Testis (tissue), 2 donors: ENCODE measurements at regions not wholly inside any gene's neighbourhood (a gene's known extent, or its start where the extent isn't known, plus 50 kb on each side); places are given as distances from the start of the nearest gene placed in this dataset.

Experiments
- DNase-seq: peaks from one replicate; pipeline ENCODE4 v3.0.0-alpha.2; 2019
- H3K27ac ChIP-seq, 2 donors: fragments of 200-600 bp; sonication (generic); one replicate each; pipeline ENCODE4 v1.5.1; 2019
- H3K27me3 ChIP-seq: fragments of 200-600 bp; sonication (generic); one replicate; pipeline ENCODE4 v1.5.1; 2019
- H3K36me3 ChIP-seq: fragments of 200-600 bp; sonication (generic); one replicate; pipeline ENCODE4 v1.5.1; 2017; ENCODE audit warnings: low read depth; ENCODE audit errors: missing control alignments
- H3K4me1 ChIP-seq: fragments of 200-600 bp; sonication (generic); one replicate; pipeline ENCODE4 v1.5.1; 2019
- H3K4me3 ChIP-seq, 2 donors: fragments of 200-600 bp; sonication (generic); one replicate each; pipeline ENCODE4 v1.5.1; 2017 to 2019
- H3K9me3 ChIP-seq: fragments of 200-600 bp; sonication (generic); one replicate; pipeline ENCODE4 v1.5.1; 2017
- CTCF ChIP-seq, 3 experiments: fragments of 450-650 bp in 2 of 3; fragments of 200-600 bp in 1 of 3; sonication (generic) in 1 of 3; IDR thresholded peaks; one replicate each; pipeline ENCODE4 v1.5.1; 2016 to 2019; ENCODE audit warnings: antibody characterized with exemption in 3 of 3, mild to moderate bottlenecking in 2 of 3, moderate library complexity in 1 of 3
- POLR2A ChIP-seq: fragments of 450-650 bp; IDR thresholded peaks from one replicate; pipeline ENCODE4 v1.6.1; 2017; ENCODE audit warnings: antibody characterized with exemption, mild to moderate bottlenecking, moderate library complexity
- WGBS, 2 donors: methylation state at CpG; one replicate each; pipeline ENCODE4 v1.1.5; 2018; 5-methylcytosine and 5-hydroxymethylcytosine counted together
- intact Hi-C: fragments of 100-400 bp; cut with DNase I; formaldehyde crosslinking; loops from one replicate; pipeline ENCODE4 v1.15.1; 2023; ENCODE audit warnings: low total_unique reads

GRCh38 chr15:95647531-95648277 lies 682.8 kb upstream of the NR2F2 start:
- WGBS, 2 donors, result 77 to 92% methylated on average over 10 of the region's 10 CpGs
- TF ChIP-seq CTCF (IDR thresholded peaks at IDR 0.05) (no peak), POLR2A (no peak)
- Histone ChIP-seq H3K4me3 (no peak overlapping the region), H3K4me1 (no peaks in the 10 kb centered on the region), H3K36me3 (no peaks in the 10 kb centered on the region), H3K9me3 (no peaks in the 10 kb centered on the region), H3K27ac (no peak overlapping the region), H3K27me3 (no peaks in the 10 kb centered on the region)
- DNase-seq, result no peak
- intact Hi-C loops, result no loop called here

GRCh38 chr15:95653361-95653805 lies 677.1 kb upstream of the NR2F2 start:
- H3K27me3 ChIP-seq, result no peaks in the 10 kb centered on the region
- TF ChIP-seq POLR2A, result no peak
- TF ChIP-seq CTCF (IDR thresholded peaks at IDR 0.05), result no peak
- H3K4me1 ChIP-seq, result peaks cover 2% of the 10 kb centered on the region
- H3K9me3 ChIP-seq, result no peaks in the 10 kb centered on the region
- H3K27ac ChIP-seq, result no peak overlapping the region
- intact Hi-C loops, result no loop called here
- H3K4me3 ChIP-seq, result no peak overlapping the region
- H3K36me3 ChIP-seq, result no peaks in the 10 kb centered on the region
- WGBS, 2 donors, result 91 to 93% methylated on average over 8 of the region's 8 CpGs
- no peak for DNase-seq

GRCh38 chr15:95655089-95655607 lies 675.4 kb upstream of the NR2F2 start:
- Histone ChIP-seq H3K9me3 (no peaks in the 10 kb centered on the region), H3K4me3 (no peak overlapping the region), H3K4me1 (peaks cover 2% of the 10 kb centered on the region), H3K27ac (no peak overlapping the region), H3K27me3 (no peaks in the 10 kb centered on the region), H3K36me3 (no peaks in the 10 kb centered on the region)
- intact Hi-C loops, result no loop called here
- TF ChIP-seq POLR2A (no peak), CTCF (IDR thresholded peaks at IDR 0.05) (no peak)
- WGBS, 2 donors, result 55 to 66% methylated on average over 4 of the region's 4 CpGs
- no peak for DNase-seq

- no peak for DNase-seq
- H3K27ac ChIP-seq, result no peak overlapping the region
- H3K27me3 ChIP-seq, result no peaks in the 10 kb centered on the region
- no peak overlapping the region for H3K4me3 ChIP-seq
- 53 to 62% methylated on average over 2 of the region's 2 CpGs for WGBS, 2 donors
- peaks cover 2% of the 10 kb centered on the region for H3K4me1 ChIP-seq
- TF ChIP-seq CTCF (IDR thresholded peaks at IDR 0.05) (no peak), POLR2A (no peak)
- H3K9me3 ChIP-seq, result no peaks in the 10 kb centered on the region
- intact Hi-C loops, result no loop called here
- no peaks in the 10 kb centered on the region for H3K36me3 ChIP-seq
Observed at GRCh38 chr15:95656595-95656994, 673.9 kb upstream of the NR2F2 start.

- peaks cover 5% of the 10 kb centered on the region for H3K4me1 ChIP-seq
- H3K27me3 ChIP-seq, result no peaks in the 10 kb centered on the region
- TF ChIP-seq POLR2A (no peak), CTCF (IDR thresholded peaks at IDR 0.05) (no peak)
- no peak overlapping the region for H3K4me3 ChIP-seq
- no peak for DNase-seq
- no peak overlapping the region for H3K27ac ChIP-seq
- intact Hi-C loops, result no loop called here
- 77 to 91% methylated on average over 3 of the region's 3 CpGs for WGBS, 2 donors
- no peaks in the 10 kb centered on the region for H3K9me3 ChIP-seq
- no peaks in the 10 kb centered on the region for H3K36me3 ChIP-seq
Observed at GRCh38 chr15:95658799-95659198, 671.7 kb upstream of the NR2F2 start.
